ENCODE measurements at regions not wholly inside any gene's neighbourhood (a gene's known extent, or its start where the extent isn't known, plus 50 kb on each side); places are given as distances from the start of the nearest gene placed in this dataset.
A peak's percentile ranks its signal among the peaks of the same experiment; 100 is the strongest.
"Not testable (repeated sequence)": the region's sequence is repeated elsewhere in the genome, so short reads cannot be mapped to it uniquely, and the experiment has no call there.

DNA sequence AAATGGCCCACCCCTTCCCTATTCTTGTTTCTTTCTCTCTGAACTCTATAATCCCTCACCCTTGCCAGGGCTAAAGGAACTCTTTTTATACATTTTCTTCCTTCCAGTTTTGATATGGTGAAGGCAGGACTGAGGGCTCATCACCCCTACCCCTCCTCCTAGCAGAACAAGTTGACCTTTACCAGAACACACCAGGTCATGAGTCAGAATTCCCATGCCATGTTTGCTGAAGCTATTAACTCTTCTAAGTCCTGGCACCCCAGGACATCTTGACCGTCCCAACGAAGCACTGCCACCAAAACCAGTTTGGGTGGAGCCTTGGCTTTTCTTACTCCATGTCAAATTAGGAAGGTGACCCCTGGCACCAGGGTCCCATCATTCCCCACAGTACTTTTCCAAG lies 57.5 kb upstream of the DYNLT3 start:
- no peak for DNase-seq (ENCODE audit: low spot score)

GRCh38 chrX:37905436-37906147 lies 58.2 kb upstream of the DYNLT3 start:
- DNase-seq (ENCODE audit: low spot score), result no peak

GRCh38 chrX:37906357-37906756 lies 59.0 kb upstream of the DYNLT3 start:
- DNase-seq (ENCODE audit: low spot score), result no peak

DNA sequence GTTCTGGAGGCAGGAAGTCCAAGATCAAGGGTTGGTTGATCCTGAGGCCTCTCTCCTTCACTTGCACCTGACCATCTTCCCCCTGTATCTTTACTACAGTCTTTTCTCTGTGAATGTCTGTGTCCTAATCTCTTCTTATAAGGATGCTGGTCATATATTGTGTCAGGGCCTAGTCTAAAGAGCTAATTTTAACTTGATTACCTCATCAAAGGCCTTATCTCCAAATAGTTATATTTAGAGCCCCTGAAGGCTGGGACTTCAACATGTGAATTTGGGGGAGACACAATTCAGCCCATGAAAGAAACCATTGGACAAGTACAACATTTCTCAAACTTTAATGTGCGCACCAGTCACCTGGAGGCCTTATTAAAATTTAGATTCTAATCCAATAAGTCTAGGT lies 62.8 kb upstream of the DYNLT3 start:
- no peak for DNase-seq (ENCODE audit: low spot score)

GRCh38 chrX:37912304-37912703 lies 64.9 kb upstream of the DYNLT3 start:
- no peak for DNase-seq (ENCODE audit: low spot score)

DNA sequence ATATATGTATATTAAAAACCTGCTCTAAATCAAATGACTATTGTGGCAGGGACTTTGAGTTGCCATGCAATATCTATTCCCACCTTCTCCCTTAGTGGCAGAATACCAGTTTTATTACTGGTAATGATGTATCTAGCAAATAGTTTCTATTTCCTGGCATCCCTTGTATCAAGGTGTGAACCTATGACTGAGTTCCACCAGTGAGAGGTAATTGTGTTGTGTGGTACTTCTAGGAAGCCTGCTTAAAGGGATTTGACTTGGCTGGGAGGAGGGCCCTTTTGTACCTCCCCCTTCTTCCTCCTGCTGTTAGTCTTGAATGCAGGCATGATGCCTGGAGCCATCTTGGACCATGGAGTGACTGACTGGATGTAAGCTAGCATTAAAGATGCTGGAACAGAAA lies 65.4 kb upstream of the DYNLT3 start:
- no peak for DNase-seq (ENCODE audit: low spot score)

DNA sequence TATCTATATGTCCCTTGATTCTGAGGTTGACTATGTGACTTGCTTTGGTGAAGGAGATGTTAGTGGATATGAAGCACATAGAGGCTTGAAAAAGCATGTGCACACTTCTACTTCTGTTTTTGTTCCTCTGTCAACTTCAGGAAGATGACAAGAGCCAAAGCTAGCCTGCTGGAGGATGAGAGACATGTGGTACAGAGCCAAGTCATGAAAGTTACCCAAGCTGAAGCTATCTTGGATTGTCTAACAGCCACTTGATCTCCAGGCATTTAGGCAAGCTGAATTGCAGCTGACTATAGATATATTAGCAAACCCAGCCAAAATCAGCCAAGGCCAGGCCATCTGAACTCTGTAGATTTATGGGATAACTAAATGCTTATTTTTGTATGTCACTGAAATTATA lies 70.8 kb upstream of the DYNLT3 start:
- DNase-seq (ENCODE audit: low spot score), result no peak

DNA sequence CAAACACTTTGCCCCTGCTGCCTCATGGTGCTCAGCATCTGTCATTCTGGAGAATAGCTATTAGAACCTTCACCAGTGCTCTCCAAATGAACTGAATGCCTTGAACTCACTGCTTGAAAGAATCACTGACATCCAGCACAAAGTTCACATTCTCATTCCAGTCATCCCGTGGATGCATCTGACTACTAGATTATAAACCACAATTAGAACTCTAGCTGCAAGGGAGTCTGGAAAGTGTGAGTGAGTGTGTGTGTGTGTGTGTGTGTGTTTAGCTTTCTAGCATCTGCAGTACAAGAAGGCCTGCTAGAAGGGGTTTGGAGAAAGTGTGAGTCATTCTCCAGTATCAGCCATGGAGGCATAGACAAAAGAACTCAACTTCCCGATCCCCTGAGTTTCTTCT lies 71.3 kb upstream of the DYNLT3 start:
- no peak for DNase-seq (ENCODE audit: low spot score)

GRCh38 chrX:37921758-37922157 lies 74.4 kb upstream of the DYNLT3 start:
- no peak for DNase-seq (ENCODE audit: low spot score)

- DNase-seq (ENCODE audit: low spot score), result no peak
These were observed 75.6 kb upstream of the DYNLT3 start for GRCh38 chrX:37922928-37923327.

DNA sequence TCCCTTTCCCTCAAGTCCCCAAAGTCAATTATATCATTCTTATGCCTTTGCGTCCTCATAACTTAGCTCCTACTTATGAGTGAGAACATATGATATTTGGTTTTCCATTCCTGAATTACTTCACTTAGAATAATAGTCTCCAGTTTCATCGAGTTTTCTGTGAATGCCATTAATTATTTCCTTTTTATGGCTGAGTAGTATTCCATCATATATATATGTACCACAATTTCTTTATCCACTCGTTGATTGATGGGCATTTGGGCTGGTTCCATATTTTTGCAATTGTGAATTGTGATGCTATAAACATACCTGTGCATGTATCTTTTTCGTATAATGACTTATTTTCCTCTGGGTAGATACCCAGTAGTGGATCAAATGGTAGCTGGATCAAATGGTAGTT lies 78.4 kb upstream of the DYNLT3 start:
- DNase-seq (ENCODE audit: low spot score), result not testable (repeated sequence)

DNA sequence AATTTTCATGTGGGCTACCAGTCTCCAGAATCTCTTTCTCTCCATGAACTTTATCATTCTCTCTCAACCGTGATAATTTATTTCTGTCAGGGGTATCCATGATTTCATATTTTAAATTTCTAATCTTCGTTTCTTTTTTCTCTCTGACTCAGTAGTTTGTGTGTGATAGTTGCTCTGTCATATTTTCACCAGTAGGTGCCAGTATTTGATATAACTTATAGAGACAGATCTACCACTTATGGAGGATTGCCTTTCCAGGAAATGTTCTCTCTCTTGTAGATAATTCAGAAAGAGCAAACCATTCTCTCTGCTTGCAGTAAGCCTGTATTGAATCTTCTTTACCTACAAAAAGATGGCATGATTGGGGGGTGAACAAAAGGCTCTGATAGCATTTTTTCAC lies 79.3 kb upstream of the DYNLT3 start:
- DNase-seq (ENCODE audit: low spot score), result peak; percentile 43

GRCh38 chrX:37942170-37942569 lies 64.2 kb upstream of the SYTL5 start:
- DNase-seq (ENCODE audit: low spot score), result no peak

DNA sequence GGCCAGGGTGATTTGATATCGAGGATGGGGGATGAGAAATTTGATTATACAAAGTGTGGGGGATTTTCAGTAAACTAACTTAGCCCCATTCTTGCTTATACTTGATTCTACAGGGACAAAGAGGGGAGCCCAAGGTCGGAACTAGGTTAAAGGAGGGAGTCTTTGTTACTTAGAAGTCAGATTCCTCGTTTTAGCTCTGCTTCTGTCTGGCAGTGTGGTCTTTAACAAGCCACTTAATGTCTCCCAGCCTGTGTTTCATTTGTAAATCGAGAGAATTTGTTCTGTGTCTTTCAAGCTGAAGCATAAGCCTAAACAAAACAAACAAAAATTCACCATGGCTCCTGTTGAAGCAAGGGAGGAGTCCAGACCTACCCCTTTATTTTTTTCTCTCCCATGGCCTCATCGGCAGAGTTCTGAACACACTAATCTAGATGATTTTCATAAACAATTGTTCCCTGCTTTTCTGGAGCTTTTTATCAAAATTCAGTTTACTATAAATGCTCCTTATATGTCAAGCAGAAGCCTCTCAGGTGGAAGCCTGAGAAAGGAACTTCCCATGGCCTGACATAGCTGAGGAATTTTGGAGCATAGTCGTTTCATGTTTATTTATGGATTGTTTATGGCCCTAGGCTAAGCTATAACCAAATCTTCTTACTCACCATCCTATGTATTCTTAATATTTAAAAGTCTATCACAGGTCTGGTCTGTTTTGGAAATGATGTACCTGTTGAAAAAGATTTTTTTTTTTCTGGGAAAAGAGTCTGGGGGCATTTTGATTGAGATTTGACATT lies 62.6 kb upstream of the SYTL5 start:
- no peak for DNase-seq (ENCODE audit: low spot score)

DNA sequence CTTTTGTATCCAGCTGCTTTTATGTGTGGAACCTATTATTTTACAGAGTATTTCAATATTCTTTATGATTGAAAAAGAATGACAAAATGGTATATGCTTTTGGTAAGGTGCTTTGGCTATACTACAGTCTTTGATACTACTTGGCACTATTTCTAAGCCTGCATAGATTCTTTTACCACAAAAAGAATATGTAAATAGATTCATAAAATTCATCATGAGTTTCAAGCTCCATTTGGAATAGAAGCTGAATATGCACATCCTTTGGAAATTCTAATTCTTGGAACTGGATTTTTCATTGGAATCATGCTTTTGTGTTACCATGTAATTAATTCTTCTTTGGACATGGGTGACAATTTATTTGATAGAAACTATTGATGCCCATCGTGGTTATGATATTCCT lies 60.2 kb upstream of the SYTL5 start:
- DNase-seq (ENCODE audit: low spot score), result no peak

- no peak for DNase-seq (ENCODE audit: low spot score)
These were observed 51.1 kb upstream of the SYTL5 start for GRCh38 chrX:37955273-37955672.

GRCh38 chrX:37956223-37956622 lies 50.1 kb upstream of the SYTL5 start:
- no peak for DNase-seq (ENCODE audit: low spot score)

Measured in pons (tissue), 1 donor.